HG02870 (cell line): ENCODE measurements at regions not wholly inside any gene's neighbourhood (a gene's known extent, or its start where the extent isn't known, plus 50 kb on each side); places are given as distances from the start of the nearest gene placed in this dataset.
"Not testable (repeated sequence)": the region's sequence is repeated elsewhere in the genome, so short reads cannot be mapped to it uniquely, and the experiment has no call there.

Experiments
- ATAC-seq: cut with Tn5 transposase; IDR thresholded peaks from one replicate; pipeline ENCODE4 v1.9.1; 2021; ENCODE audit warnings: mild to moderate bottlenecking, moderate library complexity; ENCODE audit not compliant: unreplicated experiment

DNA sequence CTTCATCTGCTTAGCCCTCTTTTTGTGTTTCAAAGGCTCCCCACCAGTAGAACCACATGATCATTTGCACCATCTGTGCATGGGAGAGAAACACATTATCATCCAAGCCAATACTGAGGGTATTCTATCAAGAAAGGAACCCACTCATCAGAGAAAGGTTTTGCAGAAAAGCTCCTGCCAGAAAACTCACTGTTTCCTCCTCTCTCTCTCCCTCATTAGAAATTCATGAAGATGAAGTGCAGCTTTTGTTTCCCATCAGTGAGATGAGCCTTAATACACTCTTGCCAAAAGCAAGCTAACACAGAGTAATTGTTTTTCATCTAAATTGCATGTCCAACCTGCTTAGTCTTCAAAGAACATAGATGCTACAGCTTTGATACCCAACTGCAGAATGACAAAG lies 142.4 kb upstream of the GRAMD2B start:
- ATAC-seq: no peak

DNA sequence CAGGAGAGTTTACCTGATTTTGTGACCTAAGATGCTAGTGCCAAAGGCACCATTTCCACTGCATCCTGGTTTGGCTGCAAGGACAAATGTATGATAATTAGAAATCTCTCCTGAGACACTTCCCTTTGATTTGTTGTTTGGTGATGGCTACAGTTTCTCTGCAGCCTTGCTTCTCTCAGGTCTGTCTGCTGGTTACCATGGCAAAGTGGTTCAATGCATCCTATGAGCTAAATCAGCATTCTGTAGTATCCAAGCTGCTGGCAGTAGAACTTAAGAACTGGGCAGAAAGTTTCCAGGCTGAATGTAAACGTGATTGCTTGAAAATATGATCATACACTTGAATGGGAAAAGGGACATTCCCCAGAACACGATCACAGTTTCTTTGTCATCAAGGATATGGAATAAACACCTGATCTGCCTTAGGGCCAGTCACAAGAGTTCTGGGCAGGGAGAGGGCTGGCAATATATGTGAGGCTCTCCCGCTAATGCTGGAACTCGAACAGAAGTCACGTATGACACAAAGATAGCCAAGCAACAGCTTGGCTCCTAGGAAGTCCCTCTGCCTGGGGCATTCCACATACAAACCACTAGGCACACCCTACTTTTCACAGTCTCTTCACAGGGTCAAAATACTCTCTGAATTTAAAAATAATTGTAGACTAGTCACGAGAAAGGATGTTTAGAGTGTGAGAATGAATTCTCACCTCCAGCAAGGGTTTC lies 138.1 kb upstream of the GRAMD2B start:
- ATAC-seq: no peak

DNA sequence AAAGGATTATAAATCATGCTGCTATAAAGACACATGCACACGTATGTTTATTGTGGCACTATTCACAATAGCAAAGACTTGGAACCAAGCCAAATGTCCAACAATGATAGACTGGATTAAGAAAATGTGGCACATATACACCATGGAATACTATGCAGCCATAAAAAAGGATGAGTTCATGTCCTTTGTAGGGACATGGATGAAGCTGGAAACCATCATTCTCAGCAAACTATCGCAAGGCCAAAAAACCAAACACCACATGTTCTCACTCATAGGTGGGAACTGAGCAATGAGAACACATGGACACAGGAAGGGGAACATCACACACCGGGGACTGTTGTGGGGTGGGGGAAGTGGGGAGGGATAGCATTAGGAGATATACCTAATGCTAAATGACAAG lies 127.1 kb upstream of the GRAMD2B start:
- ATAC-seq: not testable (repeated sequence)

DNA sequence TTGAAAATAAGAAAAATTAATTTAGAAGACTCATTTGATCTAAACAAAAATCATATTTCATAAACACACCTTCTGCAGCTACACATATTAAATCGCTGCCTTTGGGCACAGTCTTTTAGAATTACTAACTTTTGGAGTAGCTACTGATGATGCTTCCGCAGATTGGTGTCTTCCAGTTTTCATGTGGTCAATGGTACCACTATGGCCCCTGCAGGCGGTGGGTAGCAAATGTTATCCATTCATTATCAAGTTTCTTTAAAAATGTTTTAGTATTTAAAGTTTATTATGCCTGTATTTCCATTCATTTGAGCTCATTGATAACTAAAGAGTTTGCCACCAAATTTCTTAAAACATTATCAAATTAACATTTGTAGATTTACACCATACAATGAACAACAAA lies 122.9 kb upstream of the GRAMD2B start:
- no peak for ATAC-seq

DNA sequence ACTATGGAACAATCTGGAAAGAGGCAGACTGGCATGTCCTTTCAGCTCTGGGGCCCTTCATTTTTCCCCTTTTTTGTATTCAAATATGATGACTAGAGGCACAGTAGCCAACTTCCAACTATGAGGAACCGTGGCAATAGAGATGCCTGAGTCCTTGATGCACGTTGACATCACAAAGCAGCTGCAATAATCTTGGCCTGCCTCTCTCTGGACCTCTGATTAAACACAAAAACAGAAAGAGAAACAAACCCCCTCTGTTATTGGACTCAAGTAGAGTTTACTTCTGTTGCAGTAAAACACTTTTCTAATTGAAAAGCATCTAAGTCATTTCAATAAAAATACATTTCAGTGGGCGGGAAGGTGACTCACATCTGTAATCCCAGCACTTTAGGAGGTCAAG lies 122.2 kb upstream of the GRAMD2B start:
- ATAC-seq: no peak

DNA sequence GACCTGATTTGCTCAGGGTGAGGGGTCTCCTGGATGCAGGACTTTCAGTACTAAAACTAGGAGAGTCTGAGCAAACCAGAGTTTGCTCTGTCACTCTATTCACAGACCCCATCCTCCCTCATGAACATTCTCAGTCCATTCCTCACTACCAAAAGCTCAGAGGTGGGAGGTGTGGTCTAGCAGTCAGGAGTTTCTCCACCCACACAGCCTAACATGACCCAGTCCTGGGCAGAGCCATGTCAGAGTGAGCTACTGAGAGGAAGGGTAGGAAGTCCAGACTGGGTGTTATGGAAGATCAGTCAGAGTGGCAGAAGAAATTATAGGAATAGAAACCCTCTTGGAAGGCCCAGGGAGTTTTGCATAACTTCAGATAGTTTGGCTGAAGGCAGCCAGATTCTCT lies 113.3 kb upstream of the GRAMD2B start:
- no peak for ATAC-seq

DNA sequence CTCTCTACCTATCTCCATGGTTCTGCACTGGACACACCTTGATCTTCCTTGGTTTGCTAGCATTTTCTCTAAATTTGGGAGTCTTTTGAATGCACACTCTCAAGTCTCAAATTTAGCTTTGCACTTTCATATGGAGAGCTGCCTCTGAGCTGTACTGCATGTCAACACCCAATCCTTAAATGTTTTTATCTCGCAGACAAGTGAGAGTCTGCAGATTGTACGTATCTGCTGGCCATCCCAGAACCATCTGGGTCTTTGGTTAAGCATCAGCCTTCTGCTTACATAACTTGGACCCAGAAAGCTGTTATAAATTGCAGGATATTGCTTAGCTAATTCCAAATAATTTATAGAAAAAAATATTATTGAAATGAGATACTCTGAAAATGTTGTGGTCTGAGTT lies 111.4 kb upstream of the GRAMD2B start:
- no peak for ATAC-seq

DNA sequence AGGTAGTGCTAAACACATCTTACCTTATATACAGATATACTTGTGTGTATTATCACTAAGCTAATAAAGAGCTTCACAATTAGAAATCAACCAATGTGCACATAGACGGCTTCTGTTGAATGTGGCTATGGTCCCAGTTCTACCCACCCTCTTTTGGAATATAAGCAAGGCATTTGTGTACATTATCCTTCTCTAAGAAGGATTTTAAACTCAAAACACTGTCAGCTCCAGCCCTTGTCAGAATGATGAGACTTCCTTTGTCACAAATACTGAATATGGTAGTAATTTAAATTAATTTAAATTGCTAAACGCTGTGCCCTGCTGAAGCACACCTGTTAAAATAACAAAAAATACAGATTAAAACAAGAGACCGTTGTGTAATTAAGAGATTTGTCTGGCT lies 107.9 kb upstream of the GRAMD2B start:
- no peak for ATAC-seq

DNA sequence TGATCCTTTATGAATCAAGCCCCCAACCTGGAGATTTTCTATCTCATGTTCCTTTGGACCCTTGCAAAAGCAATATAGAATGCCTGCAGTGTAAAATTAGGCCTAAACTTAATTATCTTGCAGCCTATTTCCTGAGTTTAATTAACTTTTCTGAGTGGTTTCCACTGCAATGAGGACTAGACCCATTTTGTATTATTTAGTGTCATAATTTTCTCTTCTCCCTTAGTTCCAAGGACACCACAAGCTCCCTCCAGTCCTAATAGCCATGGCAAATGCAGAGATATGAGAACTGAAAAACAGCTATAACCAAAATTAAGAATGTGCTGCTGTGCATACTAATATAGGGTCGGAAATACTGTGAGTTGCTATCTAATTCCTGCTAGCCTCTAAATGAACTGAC lies 90.9 kb upstream of the GRAMD2B start:
- ATAC-seq: no peak

DNA sequence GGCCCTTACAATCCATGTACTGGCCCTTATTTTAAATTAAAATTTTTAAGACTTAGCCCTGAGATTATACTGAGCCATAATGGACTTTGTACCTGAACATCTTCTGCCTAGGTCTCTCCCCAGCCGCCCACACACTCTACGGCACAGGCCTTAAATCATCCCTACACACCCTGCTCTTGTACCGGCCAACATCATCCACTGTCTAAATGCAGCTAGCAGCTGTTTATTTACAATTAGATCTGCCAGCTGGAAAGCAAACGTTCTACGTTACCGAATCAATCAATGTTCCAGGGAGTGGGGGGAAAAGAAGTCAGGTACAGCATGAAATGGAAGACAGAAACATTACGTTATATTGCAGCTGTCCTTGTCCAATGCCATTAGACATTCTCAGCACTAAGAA lies 88.4 kb upstream of the GRAMD2B start:
- no peak for ATAC-seq

DNA sequence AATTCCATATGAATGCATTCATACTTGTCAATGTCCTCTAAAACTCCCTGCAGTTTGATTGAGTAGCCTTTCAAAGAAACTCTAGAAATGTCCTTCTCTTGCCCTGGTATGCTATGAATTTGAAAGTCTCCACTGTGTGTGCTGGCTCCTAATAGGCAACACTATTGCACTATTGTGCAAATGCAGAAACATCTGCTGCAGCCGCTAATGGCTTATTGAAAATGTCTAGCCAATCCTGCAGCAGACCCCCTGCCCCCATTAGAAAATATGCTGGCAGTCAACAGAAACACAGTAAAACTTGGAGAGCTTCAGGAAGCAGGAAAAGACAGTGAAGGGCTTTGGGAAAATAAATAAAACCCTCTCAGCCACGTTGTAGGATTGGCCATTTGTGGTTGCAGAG lies 87.3 kb upstream of the GRAMD2B start:
- ATAC-seq: no peak

DNA sequence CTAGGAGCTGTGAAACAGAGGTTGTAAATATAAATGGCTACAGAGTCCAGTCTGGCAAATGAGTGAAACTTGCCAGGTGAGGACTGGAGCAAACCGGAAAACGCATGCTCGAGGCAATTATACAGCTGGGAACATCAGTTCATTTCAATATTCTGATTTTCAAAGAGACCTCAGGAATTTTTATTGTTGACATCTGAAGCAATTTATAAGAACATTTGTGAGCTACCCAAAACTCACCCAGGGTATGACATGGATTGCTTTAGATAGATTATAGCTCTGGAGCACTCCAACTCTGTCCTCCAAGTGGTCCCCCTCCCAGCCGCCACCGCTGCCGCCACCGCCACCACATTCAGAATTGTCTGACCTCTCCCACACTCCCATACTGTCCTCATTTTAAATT lies 84.6 kb upstream of the GRAMD2B start:
- ATAC-seq: no peak

DNA sequence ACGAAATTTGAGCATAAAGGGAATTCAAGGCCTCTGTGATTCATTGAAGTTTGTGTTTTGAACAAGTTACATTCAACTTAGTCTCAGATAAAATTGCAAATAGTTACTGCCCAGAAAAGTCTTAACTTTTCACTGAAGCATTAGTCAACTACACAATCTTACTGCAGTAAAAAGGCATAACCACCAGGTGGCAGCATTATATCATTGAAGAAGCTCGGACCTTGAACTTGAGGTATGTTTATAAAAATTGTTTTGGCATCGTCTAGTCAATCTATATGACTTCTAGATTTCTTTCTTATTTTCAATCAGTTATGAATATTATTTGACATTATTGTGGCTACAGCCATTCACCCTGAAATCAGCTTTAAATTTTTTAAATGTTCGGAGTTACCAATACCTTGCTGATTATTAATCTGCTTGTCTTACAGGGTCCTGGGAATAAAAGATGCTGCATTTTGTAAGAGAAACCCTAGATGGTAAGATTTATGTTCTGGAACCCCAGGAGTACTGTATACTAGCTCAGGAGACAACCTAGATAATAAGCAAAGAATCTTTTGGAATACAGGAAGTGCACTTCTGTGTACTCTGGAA lies 83.9 kb upstream of the GRAMD2B start:
- ATAC-seq: no peak

DNA sequence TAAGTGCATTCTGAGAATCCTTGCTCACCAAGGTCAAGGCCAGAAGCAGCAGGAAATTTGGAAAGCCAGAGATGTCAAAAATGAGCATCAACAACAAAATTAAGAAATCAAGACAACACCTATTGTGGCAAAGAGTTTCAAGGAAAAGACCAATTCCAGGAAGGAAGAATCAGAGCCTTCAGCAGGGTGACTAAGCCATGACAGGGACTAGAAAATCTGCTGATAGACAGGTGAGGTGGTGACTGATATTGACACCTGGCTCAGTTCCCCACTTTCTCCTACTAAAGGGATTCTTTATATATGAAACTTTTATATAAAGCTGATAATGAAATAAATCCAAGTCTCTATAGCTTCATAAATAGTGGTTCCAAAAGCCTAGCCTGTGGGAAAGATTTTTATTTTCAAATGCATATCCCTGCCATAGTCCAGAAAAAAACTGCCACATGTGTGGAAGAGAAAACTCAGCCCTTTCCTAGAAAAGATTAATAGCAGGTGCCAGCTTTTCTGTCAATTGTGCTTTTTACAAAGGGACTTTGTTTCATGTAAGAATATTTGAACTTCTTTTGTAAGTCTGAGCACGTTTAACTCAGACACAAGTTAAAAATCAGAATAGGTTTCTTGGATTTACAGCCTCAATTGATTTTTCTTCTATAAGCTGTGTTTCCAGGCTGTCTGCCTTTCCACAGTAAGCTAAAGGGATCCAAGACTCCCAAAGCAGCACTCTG lies 81.1 kb upstream of the GRAMD2B start:
- ATAC-seq: no peak

DNA sequence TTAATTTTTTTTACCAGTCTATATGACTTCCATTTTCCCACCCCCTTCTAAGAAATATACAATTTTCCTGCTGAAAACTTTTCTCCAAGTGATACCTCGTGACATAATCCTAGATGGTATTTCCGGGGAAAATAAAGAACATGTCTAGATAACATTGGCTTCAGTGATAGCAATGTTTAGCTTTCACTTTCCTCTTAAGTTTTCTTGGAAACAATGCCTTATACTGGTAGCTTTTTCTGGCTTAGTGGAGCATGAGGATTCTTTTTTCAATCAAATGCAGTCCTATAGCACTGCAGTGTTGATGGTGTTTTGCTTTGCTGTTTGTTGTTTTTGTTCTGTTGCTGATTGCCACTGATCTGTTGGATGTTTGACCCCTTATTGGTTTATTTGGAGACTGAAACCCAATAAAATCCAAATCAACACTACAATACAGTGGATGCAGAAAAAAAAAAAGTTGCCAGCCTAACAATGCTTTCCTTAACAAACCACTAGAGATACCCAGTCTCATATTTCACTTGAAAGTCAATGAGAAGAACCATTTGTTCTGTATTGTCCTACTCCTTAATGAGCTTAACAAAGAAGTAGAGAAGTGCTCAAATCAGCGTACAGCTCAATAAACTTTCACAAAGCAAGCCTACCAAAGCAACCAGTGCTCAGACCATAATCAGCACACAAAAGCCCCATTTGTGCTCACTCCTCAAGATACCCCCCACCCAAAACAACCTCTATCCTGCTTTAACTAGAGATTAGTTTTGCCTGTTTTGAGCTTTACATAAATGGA lies 74.2 kb upstream of the GRAMD2B start:
- no peak for ATAC-seq

DNA sequence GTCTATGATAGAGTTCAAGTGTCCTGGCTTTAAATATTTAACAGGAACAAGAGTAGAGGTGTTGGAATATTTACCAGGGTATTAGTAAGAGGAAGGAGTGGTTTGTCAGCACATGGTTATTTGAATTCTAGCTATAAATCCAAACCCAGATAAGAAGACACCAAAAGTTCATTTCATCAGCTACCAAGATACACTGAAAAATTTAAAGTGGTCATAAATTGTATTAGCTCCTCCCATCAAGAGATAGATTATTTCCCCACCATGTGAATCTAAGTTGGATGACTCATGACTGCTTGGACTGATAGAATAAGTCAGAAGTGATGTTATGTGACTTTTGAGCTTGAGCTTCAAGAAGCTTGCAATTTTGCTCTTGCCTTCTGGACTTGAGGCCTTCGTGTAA lies 72.1 kb upstream of the GRAMD2B start:
- no peak for ATAC-seq

DNA sequence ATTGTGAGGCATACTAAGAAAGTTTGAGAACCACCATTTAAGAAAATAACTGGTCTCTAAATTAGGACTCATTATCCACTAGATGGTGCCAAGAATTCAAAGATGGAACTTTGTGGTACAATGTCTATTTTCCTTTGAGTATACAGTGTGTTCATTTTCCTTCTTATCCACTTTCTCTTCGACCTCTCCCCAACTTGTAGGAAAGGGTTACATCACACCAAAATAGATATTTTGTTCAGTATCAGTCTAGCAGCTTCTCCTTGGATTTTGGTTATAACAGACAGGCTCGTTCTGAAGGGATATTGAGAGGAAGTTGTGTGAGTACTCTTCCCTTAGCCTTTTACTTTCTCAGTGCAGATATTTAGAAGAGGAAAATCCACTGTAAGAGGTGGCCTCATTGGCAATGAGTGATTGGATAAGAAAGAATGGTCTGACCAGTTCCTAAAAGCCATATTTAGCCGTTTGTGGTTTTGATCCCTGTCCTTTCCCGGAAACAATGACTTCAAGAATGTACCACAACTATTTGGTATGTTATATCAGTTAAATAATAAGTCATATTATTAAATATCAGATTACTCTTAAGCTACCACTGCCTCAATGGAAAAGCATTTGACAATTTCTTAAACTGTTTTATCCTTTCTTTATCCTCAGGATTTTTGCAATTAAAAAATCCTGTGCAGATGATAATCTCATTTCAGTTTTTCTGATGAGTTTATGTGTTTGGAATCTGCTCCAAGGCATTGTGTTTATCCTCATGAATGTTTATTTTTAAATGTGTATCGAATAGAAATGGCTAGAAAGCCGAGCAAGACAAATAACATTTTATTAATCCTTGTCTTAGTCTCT lies 69.0 kb upstream of the GRAMD2B start:
- no peak for ATAC-seq

DNA sequence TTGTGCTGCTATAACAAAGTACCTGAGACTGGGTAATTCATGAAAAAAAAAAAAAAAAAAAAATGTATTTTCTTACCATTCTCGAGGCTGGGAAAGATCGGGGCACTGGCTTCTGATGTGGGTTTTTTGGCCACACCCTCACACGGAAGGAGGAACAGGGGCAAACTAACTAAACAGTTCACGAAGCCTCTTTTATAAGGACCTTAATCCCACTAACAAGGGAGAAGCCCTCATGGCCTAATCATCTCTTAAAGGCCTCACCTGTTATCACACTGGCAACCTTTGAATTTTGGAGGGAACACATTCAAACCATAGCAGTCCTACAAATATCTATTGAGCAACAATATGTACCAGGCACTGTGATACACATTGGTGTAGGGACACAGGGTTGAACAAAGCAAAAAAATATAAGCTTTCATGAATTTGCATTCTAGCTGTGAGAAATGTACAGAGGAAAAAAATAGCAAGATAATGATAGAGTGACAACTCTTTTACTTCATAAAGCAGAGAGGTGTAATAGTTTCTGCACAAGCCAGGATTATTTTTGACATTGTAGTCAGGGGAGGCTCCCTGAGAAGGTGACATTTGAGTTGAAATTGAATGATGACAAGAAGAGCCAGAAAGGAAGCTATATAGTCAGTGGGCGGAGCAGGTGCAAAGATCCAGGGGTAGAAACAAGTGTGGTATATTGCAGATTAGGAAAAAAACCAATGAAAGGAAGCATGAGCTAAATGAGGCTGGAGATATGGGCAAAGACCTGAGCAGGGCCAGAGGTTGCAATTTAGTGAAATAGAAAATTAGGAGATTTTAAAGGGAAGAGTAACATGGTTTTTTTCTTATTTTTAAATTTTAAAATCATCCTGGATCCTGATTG lies 68.1 kb upstream of the GRAMD2B start:
- ATAC-seq: no peak

DNA sequence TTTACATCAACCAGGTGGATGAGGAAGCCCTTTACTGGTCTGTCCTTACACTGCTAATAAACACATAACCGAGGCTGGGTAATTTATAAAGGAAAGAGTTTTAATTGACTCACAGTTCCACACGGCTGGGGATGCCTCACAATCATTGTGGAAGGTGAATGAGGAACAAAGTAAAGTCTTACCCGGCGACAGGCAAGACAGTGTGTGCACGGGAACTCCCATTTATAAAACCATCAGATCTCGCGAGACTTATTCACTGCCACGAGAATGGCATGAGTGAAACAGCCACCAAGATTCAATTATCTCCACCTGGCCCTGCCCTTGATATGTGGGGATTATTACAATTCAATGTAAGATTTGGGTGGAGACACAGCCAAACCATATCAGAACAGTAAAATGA lies 67.3 kb upstream of the GRAMD2B start:
- ATAC-seq: no peak
